GOT3 (cell line): ENCODE measurements at regions not wholly inside any gene's neighbourhood (a gene's known extent, or its start where the extent isn't known, plus 50 kb on each side); places are given as distances from the start of the nearest gene placed in this dataset.
"Not testable (repeated sequence)": the region's sequence is repeated elsewhere in the genome, so short reads cannot be mapped to it uniquely, and the experiment has no call there.

Experiments
- DNase-seq: peaks from one replicate; lab custom pipeline; 2025; ENCODE audit warnings: mixed read lengths; lab: John Stamatoyannopoulos, UW

DNA sequence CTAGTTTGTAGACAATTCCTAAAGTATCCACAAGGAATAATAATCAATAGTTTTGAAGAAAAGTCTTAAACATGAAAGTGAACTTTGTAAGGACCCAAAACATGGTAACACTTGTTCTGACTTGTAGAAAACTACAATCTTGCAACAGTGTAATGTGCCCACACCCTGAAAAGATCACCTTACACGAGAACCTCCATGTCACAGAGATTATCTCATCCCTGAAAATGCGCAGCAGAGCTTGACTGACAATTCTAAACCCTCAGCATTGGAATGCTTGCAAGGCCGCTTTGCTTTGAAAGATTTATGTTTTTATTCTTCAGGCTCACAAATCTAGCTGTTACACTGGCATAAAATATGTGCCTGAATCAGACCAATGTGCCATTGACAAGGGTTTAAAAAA is 346.6 kb downstream of the KLF13 start:
- DNase-seq = not testable (repeated sequence)

DNA sequence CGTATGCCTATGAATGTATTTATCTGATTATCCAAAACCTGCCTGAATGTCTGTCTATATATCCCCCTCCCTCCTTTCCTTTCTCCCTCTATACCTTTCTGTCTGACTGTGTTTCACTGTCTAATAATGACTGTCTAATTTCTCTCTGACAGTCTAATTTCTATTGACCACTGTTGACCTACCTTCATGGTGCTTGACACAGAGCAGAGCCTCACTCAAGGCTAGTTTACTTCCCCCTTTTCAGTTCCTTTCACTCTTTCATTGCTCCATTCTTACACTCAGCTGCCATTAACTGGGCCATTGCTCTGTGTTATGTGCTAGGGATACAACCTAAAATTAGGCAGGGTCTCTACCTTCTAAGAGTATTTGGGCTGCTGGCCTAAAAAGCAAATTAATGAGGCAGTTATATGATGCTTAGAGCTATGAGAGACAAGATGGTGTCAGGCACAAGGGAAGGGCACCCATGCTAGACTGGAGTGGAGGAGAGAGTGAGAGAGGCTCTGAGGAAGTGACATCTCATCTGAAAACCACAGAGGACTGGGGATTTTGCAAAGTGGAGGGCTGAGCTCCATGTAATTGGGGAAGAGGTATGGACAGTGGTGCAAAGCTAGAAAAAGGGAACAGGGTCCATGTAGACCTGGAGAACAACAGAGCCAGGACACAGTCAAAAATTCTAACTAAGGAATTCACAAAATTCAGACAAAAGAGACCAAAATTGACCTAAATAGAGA is 348.6 kb upstream of the CHRNA7 start:
- DNase-seq = not testable (repeated sequence)

DNA sequence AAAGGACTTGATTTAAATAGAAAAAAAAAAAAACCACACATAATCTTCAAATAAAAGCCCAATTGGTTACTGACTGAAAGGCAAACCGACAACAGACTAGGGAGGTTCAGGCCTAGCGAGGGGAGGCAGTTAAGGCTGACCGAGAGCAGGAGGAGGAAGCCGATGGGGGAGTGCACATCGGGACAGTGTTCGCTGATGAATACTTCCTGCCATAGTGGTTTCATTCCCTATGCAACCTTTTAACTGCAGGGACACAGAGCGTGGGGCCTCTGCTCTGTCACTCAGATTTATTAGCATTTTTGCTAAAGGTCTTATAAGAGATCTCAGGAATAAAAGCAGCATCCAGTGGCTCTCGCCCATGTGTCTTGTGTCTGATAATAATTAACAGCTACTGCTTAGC is 343.2 kb upstream of the CHRNA7 start:
- DNase-seq = not testable (repeated sequence)

DNA sequence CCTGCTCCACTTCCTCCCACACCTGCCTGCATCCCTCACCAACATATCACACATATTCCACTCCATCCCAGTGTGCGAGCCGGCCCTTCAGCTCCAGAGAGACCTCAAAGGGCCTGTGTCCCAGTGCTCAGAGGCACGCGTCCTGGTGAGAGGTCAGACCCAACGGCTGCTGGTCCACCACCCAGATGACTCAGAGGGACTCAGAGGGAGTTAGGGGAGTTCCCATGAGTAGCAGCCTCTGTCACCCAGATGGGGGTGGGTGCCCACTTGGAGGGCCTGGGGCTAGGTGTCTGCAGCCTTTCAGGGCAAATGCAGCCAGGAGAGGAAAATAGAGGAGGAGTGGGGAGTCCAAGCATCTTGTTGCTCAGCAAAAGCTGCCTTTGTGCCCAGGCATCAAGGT is 333.8 kb upstream of the CHRNA7 start:
- not testable (repeated sequence) for DNase-seq

DNA sequence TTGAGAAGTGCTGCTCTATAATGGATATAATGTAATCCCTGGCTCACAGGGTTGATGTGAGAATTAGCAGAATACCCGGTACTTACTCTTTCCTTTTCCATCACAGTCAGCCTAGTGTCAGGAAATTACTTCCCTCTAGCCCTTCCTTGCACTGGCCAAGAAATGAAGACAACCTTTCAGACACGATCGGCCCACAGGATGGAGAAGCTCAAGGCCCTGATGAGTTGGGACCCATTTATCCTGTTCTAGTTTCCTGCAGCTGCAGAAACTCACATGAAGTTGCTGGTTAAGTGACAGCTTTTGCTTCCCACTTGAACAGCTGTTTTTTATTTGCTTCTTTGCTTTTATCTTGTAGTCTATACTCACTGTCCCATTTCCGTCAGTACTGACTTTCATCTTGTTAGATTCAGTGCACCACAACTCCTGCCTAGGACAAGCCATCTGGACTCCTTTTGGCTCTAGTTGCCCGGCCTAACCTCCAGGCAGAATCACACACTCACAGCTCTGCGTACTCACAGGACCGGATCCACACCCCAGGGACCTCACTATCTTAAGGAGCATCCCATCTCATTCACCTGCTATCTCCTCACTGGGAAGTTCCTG is 325.1 kb upstream of the CHRNA7 start:
- not testable (repeated sequence) for DNase-seq

DNA sequence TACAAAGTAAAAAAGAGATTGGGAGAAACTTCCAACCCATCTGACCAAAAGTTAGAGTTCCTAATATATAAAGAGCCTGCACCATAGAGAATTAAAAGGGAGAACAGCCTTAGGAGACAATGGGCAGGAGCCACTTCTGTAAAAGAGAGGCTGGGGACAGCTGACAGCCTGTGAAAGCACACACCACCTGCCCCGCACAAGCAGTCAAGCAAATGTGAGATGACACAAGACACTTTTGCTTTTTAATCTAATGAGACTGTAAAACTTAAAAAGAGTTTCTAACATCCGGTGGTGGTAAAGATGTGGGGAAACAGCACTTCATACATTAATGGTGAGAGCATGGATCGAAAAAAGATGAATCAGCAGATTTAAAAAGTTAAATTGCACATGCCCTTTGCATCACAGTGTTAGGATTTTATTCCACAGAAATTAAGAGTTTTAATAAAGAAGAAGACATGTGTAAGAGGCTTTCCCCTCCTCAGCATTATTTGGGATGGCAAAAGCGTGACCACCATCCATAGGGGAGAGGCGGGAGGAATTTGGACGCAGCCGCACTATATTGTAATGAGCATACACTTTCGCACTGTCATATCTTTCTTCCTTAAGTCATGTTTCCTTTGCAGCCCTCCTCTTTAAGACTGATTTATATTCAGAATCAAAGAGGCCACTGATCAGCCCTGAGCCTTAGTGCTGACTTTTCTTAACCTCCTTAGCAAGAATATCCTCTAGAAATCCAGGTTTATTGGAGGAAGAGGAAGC is 322.2 kb upstream of the CHRNA7 start:
- DNase-seq = not testable (repeated sequence)

DNA sequence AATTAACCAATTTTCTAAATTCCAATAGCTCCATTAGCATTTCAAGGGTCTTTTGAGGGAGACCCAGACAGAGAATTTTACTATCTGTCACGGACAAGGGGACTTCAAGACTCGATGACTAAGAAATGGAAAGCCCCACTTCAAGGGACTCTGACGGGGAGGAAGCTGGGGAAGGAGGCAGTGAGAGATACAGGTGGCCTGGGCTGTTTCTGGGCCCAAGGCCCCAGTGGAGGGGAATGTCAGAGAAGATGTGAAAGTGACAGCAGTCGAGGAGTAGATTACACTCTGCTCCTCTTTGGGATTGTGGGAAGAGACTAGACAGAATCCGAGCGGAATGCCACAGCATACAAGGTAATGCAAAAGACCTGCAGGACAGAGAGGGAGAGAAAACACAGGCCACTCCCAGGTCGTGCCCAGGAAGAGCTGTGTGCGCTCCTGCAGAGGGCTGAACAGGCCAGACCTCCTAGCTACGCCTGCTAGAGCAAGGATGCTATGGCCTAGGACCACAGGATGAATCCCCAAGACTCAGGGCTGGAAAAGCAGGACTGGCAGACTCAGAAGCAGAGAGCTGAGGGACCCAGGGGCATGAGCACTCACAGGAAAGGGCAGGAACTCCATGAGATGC is 321.5 kb upstream of the CHRNA7 start:
- DNase-seq = not testable (repeated sequence)

DNA sequence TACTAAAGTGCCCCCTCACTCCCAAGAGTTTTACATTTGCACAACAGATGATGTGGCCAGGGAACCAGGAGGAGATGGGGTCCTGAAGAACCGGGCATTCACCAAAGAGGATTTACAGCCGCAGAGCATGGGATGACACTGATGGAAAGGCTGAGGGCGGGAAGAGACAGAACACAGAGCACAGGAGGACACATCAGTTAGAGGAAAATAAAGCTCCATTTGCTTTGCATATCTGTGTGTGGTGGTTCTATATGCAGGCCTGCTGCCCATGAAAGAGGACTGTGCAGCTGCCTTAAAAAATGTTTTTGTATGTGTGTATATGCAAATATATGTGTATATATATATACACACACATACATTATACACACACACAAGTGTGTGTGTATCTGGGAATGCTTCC is 320.8 kb upstream of the CHRNA7 start:
- not testable (repeated sequence) for DNase-seq

DNA sequence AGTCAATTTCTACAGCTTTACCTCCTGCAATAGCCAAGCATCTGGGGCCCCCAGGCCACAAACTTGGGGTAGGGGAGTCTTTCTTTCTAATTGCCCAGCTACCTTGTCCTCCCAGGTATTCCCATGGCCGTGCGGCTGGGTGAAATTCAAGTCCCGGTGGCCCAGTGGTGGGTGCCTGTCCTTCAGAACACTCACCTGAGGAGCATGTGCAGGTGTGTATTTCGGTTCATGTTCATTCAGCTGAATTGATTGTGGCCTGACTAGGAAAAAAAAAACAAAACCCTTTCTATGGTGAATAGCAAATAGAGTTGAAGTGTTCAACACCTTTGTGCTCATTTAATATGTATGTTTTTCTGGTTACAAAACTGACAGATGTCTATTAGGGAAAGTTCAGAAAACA is 319.5 kb upstream of the CHRNA7 start:
- DNase-seq = not testable (repeated sequence)

DNA sequence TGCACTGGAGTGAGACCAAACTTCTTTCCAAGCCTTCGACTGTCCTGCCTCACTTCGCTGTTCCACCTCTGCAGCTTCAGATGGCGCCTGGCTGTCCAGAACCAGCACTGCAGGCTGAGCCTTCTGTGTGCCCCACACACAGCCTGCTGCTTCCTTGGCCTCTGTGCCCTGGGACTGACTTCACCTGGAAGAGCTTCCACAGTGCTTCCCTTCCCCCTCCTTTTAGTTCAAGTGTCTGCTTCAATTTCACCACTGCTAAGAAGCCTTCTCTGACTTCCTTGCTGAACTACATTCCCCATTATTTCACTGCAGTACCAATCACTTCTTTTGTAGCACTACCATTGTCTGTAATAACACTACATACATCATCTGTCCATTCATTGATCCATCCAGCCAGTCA is 315.1 kb upstream of the CHRNA7 start:
- DNase-seq = not testable (repeated sequence)

DNA sequence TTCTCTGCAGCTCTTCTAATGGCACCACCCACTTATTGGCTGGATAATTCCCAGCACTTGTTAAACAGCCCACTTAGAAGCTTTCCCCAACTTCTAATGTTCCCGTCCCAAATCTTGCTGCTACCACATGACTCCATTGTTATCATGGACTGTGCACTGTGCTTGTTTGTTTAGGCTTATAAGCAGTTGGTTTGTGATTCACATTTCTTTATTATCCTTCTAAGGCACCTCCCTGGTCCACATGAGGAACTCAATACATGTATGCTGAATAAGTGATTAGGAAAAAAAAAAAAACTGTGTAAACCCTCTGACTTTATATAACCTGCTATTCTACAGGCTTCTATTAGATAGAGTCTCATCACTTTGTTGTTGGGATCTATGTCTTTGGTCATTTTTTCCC is 311.7 kb upstream of the CHRNA7 start:
- DNase-seq = not testable (repeated sequence)

DNA sequence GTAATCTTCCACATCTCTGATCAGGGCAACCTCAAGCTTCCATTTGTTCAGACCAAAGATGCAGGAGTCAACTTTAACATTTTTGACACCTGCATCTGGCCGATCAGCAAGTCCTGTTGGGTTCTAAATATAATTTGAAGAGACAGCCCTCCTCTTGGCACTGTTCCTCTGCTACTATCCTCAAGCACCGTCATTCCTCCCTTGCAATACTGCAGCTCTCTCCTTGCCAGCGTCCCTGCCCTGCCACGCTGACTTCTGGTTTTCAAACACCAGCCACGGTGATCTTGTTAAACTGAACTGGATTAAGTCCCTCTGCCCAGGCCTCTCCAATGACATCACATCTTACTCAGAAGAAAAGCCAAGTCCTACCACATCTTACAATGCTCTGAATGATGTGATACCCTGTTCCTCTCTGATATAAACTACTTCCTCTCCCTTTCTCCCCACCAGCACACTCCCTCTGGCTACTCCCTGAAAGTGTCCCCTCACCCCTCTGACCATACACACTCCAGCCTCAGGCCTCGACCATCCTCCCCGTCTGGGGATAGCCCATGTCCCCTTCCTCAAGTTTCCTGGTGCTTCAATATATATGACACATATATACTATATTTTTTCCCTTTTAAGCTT is 310.8 kb upstream of the CHRNA7 start:
- not testable (repeated sequence) for DNase-seq

DNA sequence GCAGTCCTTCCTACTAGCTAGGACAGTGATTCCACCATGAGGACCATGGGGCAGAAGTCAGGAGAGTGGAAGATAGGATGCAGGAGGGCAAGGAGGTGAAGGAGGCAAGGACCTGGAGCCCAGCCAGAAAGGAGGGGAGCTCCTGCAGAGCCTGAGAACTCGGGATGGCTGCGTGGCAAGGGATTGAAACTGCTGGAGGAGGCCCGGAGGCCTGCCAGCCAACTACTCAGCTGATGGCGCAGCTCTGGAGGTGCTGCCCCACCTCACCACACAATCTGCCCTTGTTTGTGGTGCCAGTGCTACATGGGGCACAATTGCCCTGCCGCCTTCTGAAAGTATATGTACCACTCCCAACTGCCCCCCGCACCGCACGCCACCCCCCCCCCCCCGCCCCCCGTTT is 307.3 kb upstream of the CHRNA7 start:
- DNase-seq = not testable (repeated sequence)

DNA sequence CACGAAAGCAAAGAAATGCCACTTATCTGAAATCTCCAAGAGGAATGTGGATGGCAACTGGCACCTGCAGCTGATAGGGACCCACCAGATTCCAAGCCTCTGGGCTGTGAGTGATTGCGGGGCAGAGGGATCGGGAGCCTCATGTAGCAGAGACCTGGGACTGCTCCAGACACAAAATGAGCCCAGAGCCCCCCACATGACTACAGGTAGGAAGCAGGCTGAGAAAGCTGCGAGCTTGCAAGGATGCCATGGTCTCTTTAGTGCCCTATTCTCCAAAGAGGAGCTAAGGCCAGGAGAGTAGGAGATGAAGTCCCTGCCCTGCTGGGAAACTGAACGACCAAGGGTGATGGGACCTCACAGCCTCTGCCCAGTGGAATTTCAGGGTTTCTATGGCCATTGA is 305.4 kb upstream of the CHRNA7 start:
- DNase-seq = not testable (repeated sequence)

DNA sequence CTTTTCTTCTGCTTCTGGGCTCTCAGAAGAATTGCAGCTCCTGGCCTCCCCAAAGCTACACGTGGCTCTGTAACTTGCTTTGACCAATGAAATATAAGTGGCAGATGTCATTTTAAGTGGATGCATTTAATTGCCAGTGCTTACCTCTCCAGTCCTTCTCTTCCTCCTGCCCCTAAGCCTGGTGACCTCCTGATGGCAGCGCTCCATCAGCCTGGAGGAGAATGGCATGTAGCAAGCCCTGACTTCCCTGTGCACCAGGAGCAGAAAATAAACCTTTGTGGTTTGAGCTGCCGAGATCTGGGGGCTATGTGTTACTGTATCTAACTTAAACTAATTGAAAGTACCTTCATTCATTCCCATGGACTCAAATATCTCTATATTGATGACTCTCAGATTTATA is 304.7 kb upstream of the CHRNA7 start:
- DNase-seq = not testable (repeated sequence)

DNA sequence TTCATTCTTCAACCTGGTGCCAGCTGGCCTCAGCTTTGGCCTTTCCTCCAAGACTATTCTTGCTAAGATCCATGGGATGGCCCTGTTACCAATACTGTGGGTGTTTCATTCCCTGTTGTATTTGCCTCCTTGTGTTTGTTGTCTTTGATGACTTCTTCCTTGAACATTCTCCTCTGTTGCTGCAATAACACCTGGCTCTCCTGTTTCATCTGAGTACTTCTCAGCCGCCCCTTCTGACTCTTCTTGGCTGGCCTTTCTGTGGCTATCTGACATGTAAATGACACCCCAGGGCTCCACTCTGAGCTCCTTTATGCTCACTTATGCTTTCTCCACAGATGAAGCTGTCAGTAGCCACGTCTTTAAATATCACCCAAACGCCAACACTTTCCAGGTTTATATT is 302.7 kb upstream of the CHRNA7 start:
- no peak for DNase-seq

DNA sequence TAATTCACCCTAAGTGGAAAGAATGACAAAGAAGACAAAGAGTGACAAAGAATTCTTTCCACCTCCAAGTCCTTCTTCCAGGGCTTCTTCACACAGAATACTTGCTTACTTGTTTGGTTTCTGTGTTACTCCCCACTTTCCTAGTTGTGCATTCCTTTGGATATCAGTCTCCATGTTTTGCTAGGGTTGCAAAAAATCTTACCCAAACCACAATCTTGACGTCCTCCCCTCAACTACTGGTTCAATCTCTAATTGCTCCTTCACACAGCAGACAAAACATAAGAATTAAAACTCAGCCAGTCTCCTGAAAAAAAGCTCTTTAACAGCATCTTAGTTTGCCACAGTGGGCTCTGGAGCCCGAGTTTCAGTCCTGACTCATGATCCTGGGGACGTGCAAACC is 297.6 kb upstream of the CHRNA7 start:
- DNase-seq = no peak

DNA sequence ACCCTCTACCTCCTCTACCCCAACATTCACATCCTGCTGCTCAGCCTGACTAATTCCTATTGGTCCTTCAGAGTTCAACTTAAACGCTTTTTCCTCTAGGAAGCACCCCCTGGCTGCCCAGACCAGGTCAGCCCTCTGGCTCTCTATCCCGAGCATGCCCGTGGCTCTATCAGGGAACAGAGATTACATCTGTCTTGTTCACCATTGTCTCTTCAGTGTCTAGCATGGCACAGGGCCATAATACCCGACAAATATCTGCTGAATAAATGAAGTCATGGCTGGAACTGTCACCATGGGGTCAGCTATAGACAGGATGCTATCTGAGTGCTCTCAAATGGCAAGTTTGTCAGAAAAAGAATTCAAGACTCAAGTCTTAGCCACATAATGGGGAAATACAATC is 296.9 kb upstream of the CHRNA7 start:
- DNase-seq = no peak

DNA sequence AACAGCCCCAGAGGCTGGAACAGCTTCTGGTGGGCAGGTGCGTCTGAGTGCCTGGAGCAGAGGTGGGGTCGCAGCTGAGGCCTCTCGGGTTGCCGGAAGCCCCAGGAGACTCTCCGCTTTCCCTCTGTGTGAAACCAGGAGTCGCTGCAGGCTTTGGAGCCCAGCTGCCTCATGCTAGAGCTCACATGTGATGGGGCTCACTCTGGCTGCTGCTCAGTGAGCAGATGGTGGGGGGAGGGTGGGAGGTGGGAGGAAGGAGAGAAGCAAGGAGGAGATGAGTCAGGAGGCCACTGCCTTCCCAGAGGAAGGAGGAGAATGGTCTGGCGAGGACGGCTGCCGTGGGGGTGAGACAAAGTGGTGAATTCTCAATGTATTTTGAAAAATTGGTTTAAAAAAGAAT is 290.1 kb upstream of the CHRNA7 start:
- no peak for DNase-seq

DNA sequence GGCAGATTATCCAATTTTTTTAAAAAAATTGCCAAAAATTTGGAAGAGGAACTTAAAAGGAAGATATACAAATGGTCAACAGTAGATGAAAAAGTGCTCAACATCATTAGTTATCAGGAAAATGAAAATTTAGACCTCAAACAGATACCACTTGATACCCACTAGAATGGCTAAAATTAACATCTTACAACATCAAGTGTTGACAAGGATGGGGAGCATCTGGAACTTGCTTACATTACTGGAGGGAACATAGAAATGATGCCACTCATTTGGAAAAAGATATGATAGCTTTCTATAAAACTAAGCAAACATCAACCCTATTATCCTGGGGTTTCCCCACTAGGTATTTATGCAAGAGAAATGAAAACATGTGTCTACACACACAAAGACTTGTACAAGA is 284.5 kb upstream of the CHRNA7 start:
- DNase-seq = no peak

DNA sequence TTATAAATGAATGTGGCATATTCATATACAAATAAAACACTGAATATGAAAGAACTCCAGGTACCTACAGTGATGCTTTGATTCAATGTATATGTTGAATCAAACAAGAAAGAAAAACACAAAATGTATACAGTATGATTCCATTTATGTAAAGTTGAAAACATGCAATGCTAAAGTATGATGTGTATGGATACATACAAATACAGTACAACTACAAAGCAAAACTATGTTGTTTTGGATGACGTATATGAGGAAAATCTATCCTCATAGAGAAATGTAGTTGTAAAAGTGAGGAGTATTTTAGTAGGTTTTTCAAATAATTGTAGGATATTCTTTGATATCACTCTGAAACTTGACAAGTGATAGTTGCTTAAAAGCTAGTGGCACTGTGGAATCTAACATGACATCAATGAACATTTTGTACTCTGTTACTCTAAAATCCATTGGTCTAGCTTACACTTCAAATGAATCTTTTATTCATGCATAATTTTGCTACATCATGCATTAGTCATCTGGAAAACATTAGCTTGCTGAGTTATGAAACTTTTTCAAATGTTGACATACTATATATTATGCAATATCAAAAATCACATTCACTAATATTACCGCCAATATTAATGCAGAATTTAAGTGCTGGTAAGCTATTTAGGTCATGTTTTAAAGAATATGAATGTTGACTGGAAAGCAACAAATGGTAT is 278.1 kb upstream of the CHRNA7 start:
- no peak for DNase-seq
